ENCODE measurements at regions not wholly inside any gene's neighbourhood (a gene's known extent, or its start where the extent isn't known, plus 50 kb on each side); places are given as distances from the start of the nearest gene placed in this dataset.

DNA sequence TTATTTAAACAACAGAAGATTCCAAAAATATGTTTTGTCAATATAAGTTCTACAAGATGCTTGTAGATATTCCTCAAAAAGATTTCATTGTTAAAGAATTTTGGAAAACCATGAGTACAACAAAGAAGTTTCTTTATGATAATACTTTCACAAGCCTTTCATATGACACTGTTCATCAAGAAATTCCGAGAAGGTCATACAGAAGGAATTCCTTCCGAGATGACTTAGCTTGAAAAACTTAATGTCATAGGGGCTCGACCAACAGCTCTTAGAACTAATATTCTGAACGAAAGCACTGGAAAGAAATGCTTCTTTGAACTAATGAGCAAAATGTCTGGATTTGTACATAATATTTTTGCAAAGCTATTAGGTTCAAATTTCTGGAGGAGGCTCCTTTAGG lies 403.4 kb downstream of the KLF5 start:
- TF ChIP-seq EZH2phosphoT487 (IDR thresholded peaks at IDR 0.05; ENCODE audit: borderline replicate concordance, low read depth, low read length) = no peak
- TF ChIP-seq, protein P1, sequence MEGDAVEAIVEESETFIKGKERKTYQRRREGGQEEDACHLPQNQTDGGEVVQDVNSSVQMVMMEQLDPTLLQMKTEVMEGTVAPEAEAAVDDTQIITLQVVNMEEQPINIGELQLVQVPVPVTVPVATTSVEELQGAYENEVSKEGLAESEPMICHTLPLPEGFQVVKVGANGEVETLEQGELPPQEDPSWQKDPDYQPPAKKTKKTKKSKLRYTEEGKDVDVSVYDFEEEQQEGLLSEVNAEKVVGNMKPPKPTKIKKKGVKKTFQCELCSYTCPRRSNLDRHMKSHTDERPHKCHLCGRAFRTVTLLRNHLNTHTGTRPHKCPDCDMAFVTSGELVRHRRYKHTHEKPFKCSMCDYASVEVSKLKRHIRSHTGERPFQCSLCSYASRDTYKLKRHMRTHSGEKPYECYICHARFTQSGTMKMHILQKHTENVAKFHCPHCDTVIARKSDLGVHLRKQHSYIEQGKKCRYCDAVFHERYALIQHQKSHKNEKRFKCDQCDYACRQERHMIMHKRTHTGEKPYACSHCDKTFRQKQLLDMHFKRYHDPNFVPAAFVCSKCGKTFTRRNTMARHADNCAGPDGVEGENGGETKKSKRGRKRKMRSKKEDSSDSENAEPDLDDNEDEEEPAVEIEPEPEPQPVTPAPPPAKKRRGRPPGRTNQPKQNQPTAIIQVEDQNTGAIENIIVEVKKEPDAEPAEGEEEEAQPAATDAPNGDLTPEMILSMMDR (conservative IDR thresholded peaks at IDR 0.05; ENCODE audit: low read length) = no peak
- H3K36me3 ChIP-seq (ENCODE audit: insufficient read depth, low read length) = no peaks in the 10 kb centered on the region
- no peak overlapping the region for H3K4me3 ChIP-seq (ENCODE audit: low read depth, low read length, poor library complexity, severe bottlenecking)
- H3K79me2 ChIP-seq (ENCODE audit: insufficient read depth, low read depth, low read length) = no peaks in the 10 kb centered on the region
- POLR2A ChIA-PET = interaction anchor here (0.8 kb wide), 1 partner anchor 146 kb away, joined by 3 read pairs; no protein-coding TSS in a partner anchor
- H3K9me2 ChIP-seq (ENCODE audit: insufficient read depth, low read length) = no peaks in the 10 kb centered on the region
- no peak overlapping the region for H3K4me2 ChIP-seq (ENCODE audit: low read length)
- H2AFZ ChIP-seq (ENCODE audit: low read length) = no peak overlapping the region
- H3K4me1 ChIP-seq (ENCODE audit: insufficient read depth, low read length, poor library complexity, severe bottlenecking) = no peaks in the 10 kb centered on the region
- intact Hi-C loops (cut with micrococcal nuclease; ENCODE audit: unreplicated experiment) = no loop called here
- CTCF ChIA-PET (ENCODE audit: unreplicated experiment) = no interaction called here
- BruUV-seq (replicated peaks) = no TSS peak
- no peak overlapping the region for H3K27ac ChIP-seq (ENCODE audit: low read depth, low read length, poor library complexity, severe bottlenecking)
- no peaks in the 10 kb centered on the region for H4K20me1 ChIP-seq (ENCODE audit: insufficient read depth, low read length)
- no peaks in the 10 kb centered on the region for H3K9me3 ChIP-seq (ENCODE audit: low read length)
- DNase-seq (ENCODE audit: low spot score) = no peak

DNA sequence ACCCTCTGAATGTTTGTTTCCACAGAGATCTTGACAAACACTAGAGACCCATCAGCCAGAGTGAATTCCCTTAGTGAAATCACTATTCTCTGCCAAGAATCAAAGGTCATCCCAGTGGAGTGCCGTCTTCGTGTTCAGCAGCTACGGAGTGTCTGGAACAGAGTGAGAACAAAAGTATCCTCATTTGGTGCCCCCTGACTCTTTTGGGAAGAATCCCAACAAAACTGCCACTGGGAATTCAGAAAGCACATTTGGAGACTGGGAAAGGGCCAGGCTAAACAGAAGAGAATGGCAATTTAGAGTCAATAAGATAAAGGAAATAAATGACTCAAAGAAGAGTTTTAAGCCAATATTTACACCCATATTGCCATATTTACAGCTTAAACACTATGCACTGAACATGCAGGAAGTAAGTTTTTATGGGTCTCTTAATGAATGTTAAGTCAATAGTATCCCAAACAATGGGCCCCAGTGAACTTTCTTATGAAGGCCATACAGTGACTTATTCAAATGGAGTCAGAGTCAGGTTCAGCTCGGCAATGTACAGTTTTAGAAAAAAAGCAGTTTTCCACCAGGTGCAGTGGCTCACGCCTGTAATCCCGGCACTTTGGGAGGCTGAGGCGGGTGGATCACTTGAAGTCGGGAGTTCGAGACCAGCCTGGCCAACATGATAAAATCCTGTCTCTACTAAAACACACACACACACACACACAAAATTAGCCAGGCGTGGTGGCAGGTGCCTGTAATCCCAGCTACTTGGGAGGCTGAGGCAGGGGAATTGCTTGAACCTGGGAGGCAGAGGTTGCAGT lies 392.6 kb downstream of the KLF5 start:
- no peaks in the 10 kb centered on the region for H3K9me2 ChIP-seq (ENCODE audit: insufficient read depth, low read length)

DNA sequence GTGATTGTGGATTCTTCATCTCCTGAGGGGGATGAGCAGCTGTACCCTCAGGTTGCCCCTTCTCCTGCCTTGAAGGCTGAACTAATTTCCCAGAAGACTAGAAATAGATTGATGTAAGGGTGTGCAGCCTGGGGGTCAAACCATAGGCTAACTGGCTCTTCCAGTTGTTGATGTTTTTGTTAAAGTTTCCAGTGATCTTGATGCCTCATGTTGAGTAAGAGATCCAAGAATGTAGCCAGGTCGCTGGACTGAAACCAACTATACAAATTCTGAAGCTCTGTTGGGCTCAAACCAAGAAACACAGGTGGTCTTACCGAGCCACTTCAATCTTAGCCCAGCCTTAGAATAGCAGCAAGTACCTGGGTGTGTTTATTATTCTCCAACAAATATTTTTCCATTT lies 391.8 kb downstream of the KLF5 start:
- Histone ChIP-seq H3K9me2 (ENCODE audit: insufficient read depth, low read length) (no peaks in the 10 kb centered on the region), H3K4me2 (ENCODE audit: low read length) (no peak overlapping the region), H3K36me3 (ENCODE audit: insufficient read depth, low read length) (no peaks in the 10 kb centered on the region), H3K4me1 (ENCODE audit: insufficient read depth, low read length, poor library complexity, severe bottlenecking) (no peaks in the 10 kb centered on the region), H3K9me3 (ENCODE audit: low read length) (no peaks in the 10 kb centered on the region), H4K20me1 (ENCODE audit: insufficient read depth, low read length) (no peaks in the 10 kb centered on the region), H3K4me3 (ENCODE audit: low read depth, low read length, poor library complexity, severe bottlenecking) (no peak overlapping the region), H3K79me2 (ENCODE audit: insufficient read depth, low read depth, low read length) (no peaks in the 10 kb centered on the region), H3K27ac (ENCODE audit: low read depth, low read length, poor library complexity, severe bottlenecking) (no peak overlapping the region), H2AFZ (ENCODE audit: low read length) (no peak overlapping the region)
- intact Hi-C loops (cut with micrococcal nuclease; ENCODE audit: unreplicated experiment) = no loop called here
- ChIA-PET POLR2A (no interaction called here), CTCF (ENCODE audit: unreplicated experiment) (no interaction called here)
- no peak for DNase-seq (ENCODE audit: low spot score)
- TF ChIP-seq, protein P1 (conservative IDR thresholded peaks at IDR 0.05; ENCODE audit: low read length) = no peak
- TF ChIP-seq EZH2phosphoT487 (IDR thresholded peaks at IDR 0.05; ENCODE audit: borderline replicate concordance, low read depth, low read length) = no peak
- BruUV-seq (replicated peaks) = no TSS peak

More for the DNA sequence above, 392.6 kb downstream of the KLF5 start:
- ChIA-PET CTCF (ENCODE audit: unreplicated experiment) (no interaction called here), POLR2A (no interaction called here)
- Histone ChIP-seq H3K36me3 (ENCODE audit: insufficient read depth, low read length) (no peaks in the 10 kb centered on the region), H2AFZ (ENCODE audit: low read length) (no peak overlapping the region), H3K27ac (ENCODE audit: low read depth, low read length, poor library complexity, severe bottlenecking) (no peak overlapping the region), H4K20me1 (ENCODE audit: insufficient read depth, low read length) (no peaks in the 10 kb centered on the region), H3K79me2 (ENCODE audit: insufficient read depth, low read depth, low read length) (no peaks in the 10 kb centered on the region), H3K4me1 (ENCODE audit: insufficient read depth, low read length, poor library complexity, severe bottlenecking) (no peaks in the 10 kb centered on the region), H3K4me2 (ENCODE audit: low read length) (no peak overlapping the region), H3K4me3 (ENCODE audit: low read depth, low read length, poor library complexity, severe bottlenecking) (no peak overlapping the region), H3K9me3 (ENCODE audit: low read length) (no peaks in the 10 kb centered on the region)
- DNase-seq (ENCODE audit: low spot score) = no peak
- TF ChIP-seq, protein P1 (conservative IDR thresholded peaks at IDR 0.05; ENCODE audit: low read length) = no peak
- no peak for TF ChIP-seq EZH2phosphoT487 (IDR thresholded peaks at IDR 0.05; ENCODE audit: borderline replicate concordance, low read depth, low read length)
- intact Hi-C loops (cut with micrococcal nuclease; ENCODE audit: unreplicated experiment) = no loop called here
- BruUV-seq (replicated peaks) = no TSS peak
